IMR-90 (cell line): ENCODE measurements at regions not wholly inside any gene's neighbourhood (a gene's known extent, or its start where the extent isn't known, plus 50 kb on each side); places are given as distances from the start of the nearest gene placed in this dataset.

Experiments
- ATAC-seq: fragments of 200-7000 bp; cut with Tn5 transposase; 2 replicates; pipeline ENCODE4 v1.9.1; 2020; ENCODE audit warnings: low read depth, mild to moderate bottlenecking, moderate library complexity
- BruUV-seq: library from RNA; stranded (reverse); fragments of 400-500 nt; replicated peaks from 2 replicates; lab custom pipeline; 2021; lab: Mats Ljungman, UMichigan
- CTCF ChIA-PET: fragments of 300-600 bp; formaldehyde crosslinking; extraction: SDS; loops from one replicate; lab custom pipeline; 2021; ENCODE audit warnings: antibody characterized with exemption; lab: Yijun Ruan, JAX
- POLR2A ChIA-PET: fragments of 300-600 bp; sonication (Branson Sonifier 250); formaldehyde crosslinking; loops from one replicate; lab custom pipeline; 2022; ENCODE audit warnings: antibody characterized with exemption; ENCODE audit not compliant: unreplicated experiment; lab: Charles Lee
- DNase-seq: peaks from one replicate; pipeline ENCODE4 v3.0.0; 2013
- H2AFZ ChIP-seq: replicated peaks from 2 replicates; pipeline ENCODE3; 2013; ENCODE audit warnings: low read length, mild to moderate bottlenecking; ENCODE audit not compliant: poor library complexity
- H2AK5ac ChIP-seq: 2 replicates; pipeline ENCODE4 v1.6.1; 2013; ENCODE audit warnings: low read depth, low read length, inconsistent platforms
- H2AK9ac ChIP-seq: replicated peaks from 2 replicates; pipeline ENCODE3; 2013; ENCODE audit warnings: mild to moderate bottlenecking, low read depth, low read length, moderate library complexity; ENCODE audit not compliant: poor library complexity
- H2BK120ac ChIP-seq: 2 replicates; pipeline ENCODE4 v1.6.1; 2013; ENCODE audit warnings: low read depth, low read length, inconsistent platforms
- H2BK15ac ChIP-seq: 3 replicates; pipeline ENCODE4 v1.6.1; 2013; ENCODE audit warnings: low read depth, low read length, inconsistent platforms
- H2BK20ac ChIP-seq: 2 replicates; pipeline ENCODE4 v1.6.1; 2013; ENCODE audit warnings: low read depth, mild to moderate bottlenecking, inconsistent platforms, low read length, moderate library complexity
- H2BK5ac ChIP-seq: 2 replicates; pipeline ENCODE4 v1.6.1; 2013; ENCODE audit warnings: mild to moderate bottlenecking, low read depth, low read length, inconsistent platforms; ENCODE audit not compliant: poor library complexity, severe bottlenecking
- H3K14ac ChIP-seq: replicated peaks from 2 replicates; pipeline ENCODE4 v1.6.1; 2013; ENCODE audit warnings: low read depth, low read length, inconsistent platforms
- H3K18ac ChIP-seq: 2 replicates; pipeline ENCODE4 v1.6.1; 2013; ENCODE audit warnings: low read depth, low read length, control low read depth
- H3K23ac ChIP-seq: 2 replicates; pipeline ENCODE4 v1.6.1; 2013; ENCODE audit warnings: low read depth, low read length, inconsistent platforms
- H3K27ac ChIP-seq: 2 replicates; pipeline ENCODE4 v1.5.1; 2013; ENCODE audit warnings: mild to moderate bottlenecking, control low read depth, low read length; ENCODE audit not compliant: insufficient read depth
- H3K27me3 ChIP-seq: 2 replicates; pipeline ENCODE4 v1.6.1; 2013; ENCODE audit warnings: low read length; ENCODE audit not compliant: control insufficient read depth, insufficient read depth
- H3K36me3 ChIP-seq: 2 replicates; pipeline ENCODE4 v1.6.1; 2013; ENCODE audit warnings: low read length, mixed read lengths; ENCODE audit not compliant: control insufficient read depth, insufficient read depth
- H3K4ac ChIP-seq: 2 replicates; pipeline ENCODE4 v1.6.1; 2013; ENCODE audit warnings: low read depth, low read length, inconsistent platforms
- H3K4me1 ChIP-seq: 2 replicates; pipeline ENCODE4 v1.6.1; 2013; ENCODE audit warnings: low read length, mixed read lengths; ENCODE audit not compliant: control insufficient read depth, insufficient read depth
- H3K4me2 ChIP-seq: 2 replicates; pipeline ENCODE4 v1.6.1; 2013; ENCODE audit warnings: low read depth, mild to moderate bottlenecking, control low read depth, low read length, moderate library complexity
- H3K4me3 ChIP-seq: 2 replicates; pipeline ENCODE4 v1.5.1; 2013; ENCODE audit warnings: low read depth, mild to moderate bottlenecking, control low read depth, low read length, moderate library complexity; ENCODE audit not compliant: insufficient read depth
- H3K56ac ChIP-seq: 2 replicates; pipeline ENCODE4 v1.6.1; 2013; ENCODE audit warnings: low read length, inconsistent platforms; ENCODE audit not compliant: insufficient read depth; ENCODE audit errors: extremely low read depth
- H3K79me1 ChIP-seq, 2 experiments: 2 replicates each; pipeline ENCODE4 v1.6.1; 2013; ENCODE audit warnings: low read length in 2 of 2, inconsistent platforms in 1 of 2, low read depth in 1 of 2
- H3K9ac ChIP-seq: 2 replicates; pipeline ENCODE4 v1.6.1; 2013; ENCODE audit warnings: low read depth, low read length, control low read depth
- H3K9me1 ChIP-seq: 2 replicates; pipeline ENCODE4 v1.6.1; 2013; ENCODE audit warnings: low read length, inconsistent platforms; ENCODE audit not compliant: insufficient read depth
- H3K9me3 ChIP-seq: 2 replicates; pipeline ENCODE4 v1.6.1; 2013; ENCODE audit warnings: low read length; ENCODE audit not compliant: control insufficient read depth, insufficient read depth
- H4K20me1 ChIP-seq: 2 replicates; pipeline ENCODE4 v1.6.1; 2013; ENCODE audit warnings: low read length, inconsistent platforms; ENCODE audit not compliant: insufficient read depth
- H4K5ac ChIP-seq: 2 replicates; pipeline ENCODE4 v1.6.1; 2013; ENCODE audit warnings: mild to moderate bottlenecking, low read depth, low read length, control low read depth
- H4K8ac ChIP-seq, 2 experiments: 2 replicates each; pipeline ENCODE4 v1.6.1; 2013; ENCODE audit warnings: low read depth in 2 of 2, low read length in 2 of 2, control low read depth in 1 of 2, inconsistent platforms in 1 of 2
- H4K91ac ChIP-seq: 2 replicates; pipeline ENCODE4 v1.6.1; 2013; ENCODE audit warnings: low read depth, low read length, inconsistent platforms; ENCODE audit not compliant: insufficient read depth
- BHLHE40 ChIP-seq: fragments of 150-350 bp; IDR thresholded peaks from 2 replicates; pipeline ENCODE4 v1.6.1; 2016; ENCODE audit warnings: mild to moderate bottlenecking, low read depth, low read length
- CHD1 ChIP-seq: IDR thresholded peaks from 2 replicates; pipeline ENCODE4 v1.6.1; 2012; ENCODE audit warnings: low read depth, low read length, improper control_type of control experiment
- CTCF ChIP-seq: conservative IDR thresholded peaks from 2 replicates; pipeline ENCODE4 v1.5.1; 2012; ENCODE audit warnings: mild to moderate bottlenecking, low read depth, low read length, improper control_type of control experiment
- ELK1 ChIP-seq: fragments of 150-350 bp; IDR thresholded peaks from 2 replicates; pipeline ENCODE4 v1.6.1; 2016; ENCODE audit warnings: low read depth, mild to moderate bottlenecking, low read length, moderate library complexity, borderline replicate concordance
- MAFK ChIP-seq: IDR thresholded peaks from 2 replicates; pipeline ENCODE4 v1.6.1; 2012; ENCODE audit warnings: low read depth, low read length, improper control_type of control experiment
- RAD21 ChIP-seq: IDR thresholded peaks from 2 replicates; pipeline ENCODE4 v1.6.1; 2012; ENCODE audit warnings: low read length, improper control_type of control experiment
- RCOR1 ChIP-seq: IDR thresholded peaks from 2 replicates; pipeline ENCODE4 v1.6.1; 2012; ENCODE audit warnings: mild to moderate bottlenecking, low read length, improper control_type of control experiment; ENCODE audit not compliant: insufficient replicate concordance
- SMC3 ChIP-seq: fragments of 150-350 bp; IDR thresholded peaks from 2 replicates; pipeline ENCODE4 v1.6.1; 2016; ENCODE audit warnings: low read depth, mild to moderate bottlenecking, antibody characterized with exemption, low read length, moderate library complexity
- WGBS, 2 experiments: methylation state at CpG; one replicate each; pipeline versions ENCODE4 v1.1.5 to v1.1.7; 2013; ENCODE audit warnings: missing lambda C conversion rate in 2 of 2; ENCODE audit not compliant: insufficient read length in 1 of 2; ENCODE audit errors: extremely low coverage in 2 of 2; 5-methylcytosine and 5-hydroxymethylcytosine counted together
- dilution Hi-C: fragments of 300-500 bp; cut with HindIII; formaldehyde crosslinking; loops from one replicate; pipeline ENCODE4 v1.14.3; 2018; ENCODE audit warnings: low sequenced_read_pairs; ENCODE audit not compliant: unreplicated experiment
- in situ Hi-C: fragments of 300-500 bp; cut with MboI; formaldehyde crosslinking; loops from 3 replicates; pipeline ENCODE4 v1.14.3; 2019; ENCODE audit warnings: low sequenced_read_pairs, inconsistent platforms, mixed read lengths
- intact Hi-C: fragments of 100-400 bp; cut with micrococcal nuclease; formaldehyde crosslinking; loops from 2 replicates; pipeline ENCODE4 v1.10.0; 2022

GRCh38 chr12:114968727-114969126, 284.8 kb upstream of the TBX3 start:
- no peak overlapping the region for H3K14ac ChIP-seq
- H4K20me1 ChIP-seq, result no peaks in the 10 kb centered on the region
- H3K18ac ChIP-seq, result no peak overlapping the region
- H2BK15ac ChIP-seq, result no peak overlapping the region
- BruUV-seq, result no TSS peak
- intact Hi-C loops, result no loop called here
- no peaks in the 10 kb centered on the region for H3K4me1 ChIP-seq
- H3K4ac ChIP-seq, result no peak overlapping the region
- no peak overlapping the region for H2AK5ac ChIP-seq
- H3K9me1 ChIP-seq, result no peaks in the 10 kb centered on the region
- dilution Hi-C loops, result no loop called here
- no peak overlapping the region for H2BK120ac ChIP-seq
- no peak overlapping the region for H4K5ac ChIP-seq
- ChIA-PET CTCF (no interaction called here), POLR2A (no interaction called here)
- no peak overlapping the region for H3K27ac ChIP-seq
- H3K56ac ChIP-seq, result no peak overlapping the region
- no peak overlapping the region for H3K4me2 ChIP-seq
- no peak overlapping the region for H2AK9ac ChIP-seq
- no peak overlapping the region for H3K23ac ChIP-seq
- no peaks in the 10 kb centered on the region for H3K36me3 ChIP-seq
- H3K27me3 ChIP-seq, result no peaks in the 10 kb centered on the region
- H3K79me1 ChIP-seq, result no peaks in the 10 kb centered on the region
- no peak for ATAC-seq
- H4K91ac ChIP-seq, result no peak overlapping the region
- 0% methylated on average over 1 of the region's 4 CpGs; no CpG with 5 or more reads in 1 of the 2 experiments for whole genome bisulfite sequencing, 2 experiments
- no peak for TF ChIP-seq SMC3
- no peak for TF ChIP-seq RAD21
- TF ChIP-seq CHD1, result no peak
- TF ChIP-seq MAFK, result no peak
- TF ChIP-seq CTCF, result no peak
- TF ChIP-seq RCOR1, result no peak
- TF ChIP-seq ELK1, result no peak
- no peak for TF ChIP-seq BHLHE40
- H2BK20ac ChIP-seq, result no peak overlapping the region
- H3K4me3 ChIP-seq, result no peak overlapping the region
- DNase-seq, result no peak
- no peak overlapping the region for H3K9ac ChIP-seq
- H2AFZ ChIP-seq, result no peak overlapping the region
- no peak overlapping the region for H4K8ac ChIP-seq
- in situ Hi-C loops, result no loop called here
- peaks cover under 1% of the 10 kb centered on the region; the same call in 1 of the 2 replicates for H3K9me3 ChIP-seq
- no peak overlapping the region for H2BK5ac ChIP-seq
